ENCODE measurements at regions not wholly inside any gene's neighbourhood (a gene's known extent, or its start where the extent isn't known, plus 50 kb on each side); places are given as distances from the start of the nearest gene placed in this dataset.

DNA sequence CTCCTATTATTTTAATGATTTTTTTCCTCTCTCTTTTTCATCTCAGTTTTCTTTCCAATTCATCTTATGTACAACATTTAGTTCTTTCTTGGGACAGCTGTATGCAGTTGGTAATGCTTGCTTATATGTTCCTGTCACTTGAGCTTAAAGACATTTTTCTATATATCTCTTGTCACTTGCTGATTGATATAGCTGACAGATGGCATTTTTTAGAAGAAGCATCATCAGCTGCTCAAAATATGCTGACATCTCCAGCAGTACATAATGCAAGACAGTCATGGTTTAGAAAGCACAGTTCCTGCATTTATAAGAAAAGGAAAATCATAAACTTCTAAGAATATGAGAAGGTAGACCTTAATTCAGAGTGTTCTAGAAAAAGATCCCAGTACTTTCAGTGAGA is 56.5 kb downstream of the DCAF8L1 start:
- no peak overlapping the region for H3K27ac Mint-ChIP-seq (ENCODE audit: unreplicated experiment)
- no peak overlapping the region for H3K4me3 Mint-ChIP-seq (ENCODE audit: unreplicated experiment)
- H3K36me3 Mint-ChIP-seq (ENCODE audit: unreplicated experiment): no peaks in the 10 kb centered on the region
- no peaks in the 10 kb centered on the region for H3K9me3 Mint-ChIP-seq (ENCODE audit: unreplicated experiment)
- H3K4me1 Mint-ChIP-seq (ENCODE audit: low read depth, unreplicated experiment): no peaks in the 10 kb centered on the region
- TF ChIP-seq CTCF (IDR thresholded peaks at IDR 0.05; ENCODE audit: partially characterized antibody, unreplicated experiment): no peak
- no peak for DNase-seq
- peaks cover 2% of the 10 kb centered on the region for H3K27me3 Mint-ChIP-seq (ENCODE audit: unreplicated experiment)

GRCh38 chrX:27924261-27924660 is 57.0 kb downstream of the DCAF8L1 start:
- Mint-ChIP-seq H3K4me3 (ENCODE audit: unreplicated experiment) (no peak overlapping the region), H3K4me1 (ENCODE audit: low read depth, unreplicated experiment) (no peaks in the 10 kb centered on the region), H3K27ac (ENCODE audit: unreplicated experiment) (no peak overlapping the region), H3K9me3 (ENCODE audit: unreplicated experiment) (no peaks in the 10 kb centered on the region), H3K27me3 (ENCODE audit: unreplicated experiment) (peaks cover 2% of the 10 kb centered on the region), H3K36me3 (ENCODE audit: unreplicated experiment) (no peaks in the 10 kb centered on the region)
- no peak for DNase-seq
- TF ChIP-seq CTCF (IDR thresholded peaks at IDR 0.05; ENCODE audit: partially characterized antibody, unreplicated experiment): no peak

DNA sequence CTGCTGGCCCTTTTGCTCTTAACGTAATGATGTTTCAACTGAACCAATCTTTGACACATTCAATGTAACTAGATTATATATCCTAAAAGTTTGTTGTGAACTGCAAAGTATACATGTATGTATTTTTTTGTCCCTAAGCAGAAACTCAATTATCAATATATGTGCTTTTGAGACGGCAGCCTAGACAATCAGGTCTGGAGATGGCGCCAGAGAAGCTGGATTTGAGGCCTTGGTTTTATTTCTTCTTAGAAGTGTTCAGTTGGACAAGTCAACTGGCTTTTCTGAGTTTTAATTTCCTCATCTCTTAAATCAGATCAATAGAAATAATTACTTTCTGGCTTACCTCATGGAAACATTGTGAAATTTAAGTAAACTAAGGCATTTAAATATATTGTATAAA is 62.5 kb downstream of the DCAF8L1 start:
- TF ChIP-seq CTCF (IDR thresholded peaks at IDR 0.05; ENCODE audit: partially characterized antibody, unreplicated experiment): no peak
- H3K36me3 Mint-ChIP-seq (ENCODE audit: unreplicated experiment): no peaks in the 10 kb centered on the region
- DNase-seq: peak; percentile 15

GRCh38 chrX:27917713-27918500 is 63.3 kb downstream of the DCAF8L1 start:
- H3K4me1 Mint-ChIP-seq (ENCODE audit: low read depth, unreplicated experiment): no peaks in the 10 kb centered on the region
- no peak for TF ChIP-seq CTCF (IDR thresholded peaks at IDR 0.05; ENCODE audit: partially characterized antibody, unreplicated experiment)
- H3K36me3 Mint-ChIP-seq (ENCODE audit: unreplicated experiment): no peaks in the 10 kb centered on the region
- H3K27me3 Mint-ChIP-seq (ENCODE audit: unreplicated experiment): peaks cover under 1% of the 10 kb centered on the region
- no peak for DNase-seq
- no peak overlapping the region for H3K27ac Mint-ChIP-seq (ENCODE audit: unreplicated experiment)
- no peaks in the 10 kb centered on the region for H3K9me3 Mint-ChIP-seq (ENCODE audit: unreplicated experiment)
- H3K4me3 Mint-ChIP-seq (ENCODE audit: unreplicated experiment): no peak overlapping the region

More for the DNA sequence above, 62.5 kb downstream of the DCAF8L1 start:
- H3K4me3 Mint-ChIP-seq (ENCODE audit: unreplicated experiment): no peak overlapping the region
- no peaks in the 10 kb centered on the region for H3K4me1 Mint-ChIP-seq (ENCODE audit: low read depth, unreplicated experiment)
- H3K27ac Mint-ChIP-seq (ENCODE audit: unreplicated experiment): no peak overlapping the region
- H3K27me3 Mint-ChIP-seq (ENCODE audit: unreplicated experiment): peaks cover 2% of the 10 kb centered on the region
- H3K9me3 Mint-ChIP-seq (ENCODE audit: unreplicated experiment): no peaks in the 10 kb centered on the region

DNA sequence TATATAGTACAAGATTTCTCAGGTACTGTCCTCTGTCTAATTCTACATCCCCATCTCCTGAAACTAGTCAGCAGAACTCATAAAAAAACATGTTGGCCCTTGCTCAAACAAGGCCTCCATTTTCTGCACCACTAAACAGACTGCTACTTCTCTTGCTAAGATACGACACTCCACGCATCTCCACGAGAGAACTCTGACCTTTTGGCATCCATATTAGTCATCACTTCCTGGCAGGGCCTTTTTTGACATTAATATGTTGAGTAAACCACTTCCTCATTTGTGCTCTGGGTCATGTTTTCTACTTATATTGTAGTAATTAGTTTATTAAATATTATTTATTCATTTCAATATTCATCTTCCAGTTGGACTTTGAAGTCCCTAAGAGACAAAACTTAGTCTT is 65.6 kb downstream of the DCAF8L1 start:
- Mint-ChIP-seq H3K9me3 (ENCODE audit: unreplicated experiment) (peaks cover 2% of the 10 kb centered on the region), H3K4me1 (ENCODE audit: low read depth, unreplicated experiment) (no peaks in the 10 kb centered on the region), H3K27me3 (ENCODE audit: unreplicated experiment) (no peaks in the 10 kb centered on the region), H3K4me3 (ENCODE audit: unreplicated experiment) (no peak overlapping the region), H3K36me3 (ENCODE audit: unreplicated experiment) (no peaks in the 10 kb centered on the region), H3K27ac (ENCODE audit: unreplicated experiment) (no peak overlapping the region)
- DNase-seq: no peak
- no peak for TF ChIP-seq CTCF (IDR thresholded peaks at IDR 0.05; ENCODE audit: partially characterized antibody, unreplicated experiment)
